ENCODE measurements at regions not wholly inside any gene's neighbourhood (a gene's known extent, or its start where the extent isn't known, plus 50 kb on each side); places are given as distances from the start of the nearest gene placed in this dataset.

DNA sequence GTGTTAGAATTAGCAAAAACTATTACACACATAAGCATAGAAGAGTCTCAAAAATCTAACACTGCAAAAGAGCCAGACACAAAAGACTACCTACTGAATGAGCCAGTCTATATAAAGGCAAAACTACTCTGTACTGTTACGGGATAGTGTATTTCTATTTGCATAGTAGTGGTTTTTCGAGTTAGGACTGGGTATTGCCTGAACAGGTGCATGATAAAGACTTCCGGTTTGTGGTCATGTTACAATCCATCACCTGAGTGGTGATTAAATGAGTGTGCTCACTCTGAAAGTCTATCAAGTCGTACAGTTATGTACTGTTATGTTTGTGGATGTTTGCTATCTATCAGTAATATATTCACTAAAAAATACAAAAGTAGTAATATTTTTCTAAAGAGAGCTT, 523.3 kb upstream of the SYT4 start:
- in situ Hi-C loops (cut with MboI; ENCODE audit: low sequenced_read_pairs, unreplicated experiment): no loop called here
- TF ChIP-seq CTCF (IDR thresholded peaks at IDR 0.05; ENCODE audit: borderline replicate concordance, control extremely low read depth, extremely low read depth, insufficient read depth, missing control alignments): no peak
- no peak for DNase-seq (ENCODE audit: low spot score)

GRCh38 chr18:43805646-43806194, 528.4 kb upstream of the SYT4 start:
- DNase-seq (ENCODE audit: low spot score): no peak
- TF ChIP-seq CTCF (IDR thresholded peaks at IDR 0.05; ENCODE audit: borderline replicate concordance, control extremely low read depth, extremely low read depth, insufficient read depth, missing control alignments): no peak

GRCh38 chr18:43812627-43813026, 535.3 kb upstream of the SYT4 start:
- DNase-seq (ENCODE audit: low spot score): no peak
- in situ Hi-C loops (cut with MboI; ENCODE audit: low sequenced_read_pairs, unreplicated experiment): no loop called here
- TF ChIP-seq CTCF (IDR thresholded peaks at IDR 0.05; ENCODE audit: borderline replicate concordance, control extremely low read depth, extremely low read depth, insufficient read depth, missing control alignments): no peak

More at GRCh38 chr18:43805646-43806194, 528.4 kb upstream of the SYT4 start:
- in situ Hi-C loops (cut with MboI; ENCODE audit: low sequenced_read_pairs, unreplicated experiment): no loop called here

DNA sequence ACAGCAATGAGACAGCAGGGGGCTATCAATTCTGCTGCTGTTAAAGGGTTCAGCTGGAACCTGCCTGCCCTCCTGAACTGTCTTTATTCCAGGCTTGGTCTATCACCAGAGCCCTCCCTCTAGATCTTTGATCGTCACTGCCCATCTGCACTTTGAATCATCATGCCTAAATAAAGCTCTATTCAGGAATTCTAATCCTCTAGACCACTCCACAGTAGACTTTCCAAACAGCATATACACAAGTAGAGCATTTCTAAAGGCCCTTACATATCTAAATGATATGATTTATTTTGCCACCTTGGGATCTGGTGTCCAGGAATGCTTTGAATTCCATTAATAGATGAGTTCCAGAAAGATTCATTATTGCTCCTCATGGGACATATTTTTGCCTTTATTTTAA, 542.1 kb upstream of the SYT4 start:
- TF ChIP-seq CTCF (IDR thresholded peaks at IDR 0.05; ENCODE audit: borderline replicate concordance, control extremely low read depth, extremely low read depth, insufficient read depth, missing control alignments): no peak
- DNase-seq (ENCODE audit: low spot score): no peak
- in situ Hi-C loops (cut with MboI; ENCODE audit: low sequenced_read_pairs, unreplicated experiment): no loop called here

GRCh38 chr18:43819873-43820272, 542.6 kb upstream of the SYT4 start:
- DNase-seq (ENCODE audit: low spot score): no peak
- in situ Hi-C loops (cut with MboI; ENCODE audit: low sequenced_read_pairs, unreplicated experiment): no loop called here
- TF ChIP-seq CTCF (IDR thresholded peaks at IDR 0.05; ENCODE audit: borderline replicate concordance, control extremely low read depth, extremely low read depth, insufficient read depth, missing control alignments): no peak

GRCh38 chr18:43825768-43826167, 548.5 kb upstream of the SYT4 start:
- in situ Hi-C loops (cut with MboI; ENCODE audit: low sequenced_read_pairs, unreplicated experiment): no loop called here
- DNase-seq (ENCODE audit: low spot score): no peak
- TF ChIP-seq CTCF (IDR thresholded peaks at IDR 0.05; ENCODE audit: borderline replicate concordance, control extremely low read depth, extremely low read depth, insufficient read depth, missing control alignments): no peak

- in situ Hi-C loops (cut with MboI; ENCODE audit: low sequenced_read_pairs, unreplicated experiment): no loop called here
- DNase-seq (ENCODE audit: low spot score): no peak
Observed at GRCh38 chr18:43826215-43826614, 548.9 kb upstream of the SYT4 start.

More at GRCh38 chr18:43826215-43826614, 548.9 kb upstream of the SYT4 start:
- TF ChIP-seq CTCF (IDR thresholded peaks at IDR 0.05; ENCODE audit: borderline replicate concordance, control extremely low read depth, extremely low read depth, insufficient read depth, missing control alignments): no peak
